Loucy (cell line): ENCODE measurements at regions not wholly inside any gene's neighbourhood (a gene's known extent, or its start where the extent isn't known, plus 50 kb on each side); places are given as distances from the start of the nearest gene placed in this dataset.

Experiments
- H2AFZ ChIP-seq: fragments of 200-600 bp; sonication (generic); 2 replicates; pipeline ENCODE4 v1.6.0; 2016; ENCODE audit warnings: antibody characterized with exemption, mild to moderate bottlenecking, low read length, moderate library complexity
- H3F3A ChIP-seq: fragments of 200-600 bp; 2 replicates; pipeline ENCODE4 v1.6.0; 2016; ENCODE audit warnings: antibody characterized with exemption, low read depth, mild to moderate bottlenecking
- H3K27me3 ChIP-seq: fragments of 200-600 bp; sonication (generic); 2 replicates; pipeline ENCODE4 v1.6.1; 2014; ENCODE audit warnings: low read length, mild to moderate bottlenecking; ENCODE audit not compliant: insufficient read depth, poor library complexity, severe bottlenecking
- H3K36me3 ChIP-seq: fragments of 200-600 bp; sonication (generic); 2 replicates; pipeline ENCODE4 v1.6.1; 2016; ENCODE audit warnings: low read length; ENCODE audit not compliant: insufficient read depth
- H3K4me1 ChIP-seq: fragments of 200-600 bp; sonication (generic); 2 replicates; pipeline ENCODE4 v1.5.1; 2014; ENCODE audit warnings: low read length, mild to moderate bottlenecking; ENCODE audit not compliant: insufficient read depth, poor library complexity, severe bottlenecking
- H3K4me2 ChIP-seq: fragments of 200-600 bp; sonication (generic); 2 replicates; pipeline ENCODE4 v1.6.0; 2014; ENCODE audit warnings: antibody characterized with exemption, low read length, low read depth, mild to moderate bottlenecking; ENCODE audit not compliant: poor library complexity, severe bottlenecking
- H3K4me3 ChIP-seq: fragments of 200-600 bp; sonication (generic); 2 replicates; pipeline ENCODE4 v1.5.1; 2014; ENCODE audit warnings: low read length, mild to moderate bottlenecking, mixed read lengths; ENCODE audit not compliant: poor library complexity, severe bottlenecking
- H3K79me2 ChIP-seq: fragments of 200-600 bp; sonication (generic); 2 replicates; pipeline ENCODE4 v1.6.1; 2014; ENCODE audit warnings: low read length; ENCODE audit not compliant: insufficient read depth
- H3K9ac ChIP-seq: fragments of 200-600 bp; sonication (generic); 2 replicates; pipeline ENCODE4 v1.6.0; 2014; ENCODE audit warnings: mild to moderate bottlenecking, low read depth, low read length, moderate library complexity; ENCODE audit not compliant: poor library complexity, severe bottlenecking
- H3K9me2 ChIP-seq: fragments of 200-600 bp; sonication (generic); replicated peaks from 2 replicates; pipeline ENCODE4 v1.6.1; 2016; ENCODE audit warnings: low read depth, low read length, mixed read lengths
- H3K9me3 ChIP-seq: fragments of 200-600 bp; sonication (generic); 2 replicates; pipeline ENCODE4 v1.6.1; 2014; ENCODE audit warnings: mild to moderate bottlenecking, antibody characterized with exemption, low read length, low read depth; ENCODE audit not compliant: insufficient read depth
- H4K20me1 ChIP-seq: fragments of 200-600 bp; sonication (generic); 2 replicates; pipeline ENCODE4 v1.6.0; 2014; ENCODE audit warnings: antibody characterized with exemption, low read length, mild to moderate bottlenecking; ENCODE audit not compliant: insufficient read depth, poor library complexity, severe bottlenecking
- CTCF ChIP-seq: fragments of 200-600 bp; sonication (generic); conservative IDR thresholded peaks from 2 replicates; pipeline ENCODE4 v1.5.1; 2014; ENCODE audit warnings: mild to moderate bottlenecking, antibody characterized with exemption, low read length
- EZH2phosphoT487 ChIP-seq: fragments of 200-600 bp; IDR thresholded peaks from 2 replicates; pipeline ENCODE4 v1.6.1; 2018; ENCODE audit warnings: antibody characterized with exemption, mild to moderate bottlenecking, moderate library complexity, borderline replicate concordance

- no peaks in the 10 kb centered on the region for H3K9me2 ChIP-seq
- H3K9ac ChIP-seq, result no peak overlapping the region
- TF ChIP-seq EZH2phosphoT487, result no peak
- TF ChIP-seq CTCF, result no peak
- H3F3A ChIP-seq, result no peaks in the 10 kb centered on the region
- H3K79me2 ChIP-seq, result no peaks in the 10 kb centered on the region
- H3K36me3 ChIP-seq, result no peaks in the 10 kb centered on the region
- no peaks in the 10 kb centered on the region for H4K20me1 ChIP-seq
- no peaks in the 10 kb centered on the region for H3K9me3 ChIP-seq
- H2AFZ ChIP-seq, result no peak overlapping the region
- no peak overlapping the region for H3K4me3 ChIP-seq
- no peaks in the 10 kb centered on the region for H3K27me3 ChIP-seq
- H3K4me2 ChIP-seq, result no peak overlapping the region
- H3K4me1 ChIP-seq, result no peaks in the 10 kb centered on the region
These were observed 724.3 kb upstream of the CXADR start for GRCh38 chr21:16788584-16788983.

GRCh38 chr21:16789636-16790035 lies 723.2 kb upstream of the CXADR start:
- no peaks in the 10 kb centered on the region for H3F3A ChIP-seq
- no peak overlapping the region for H3K9ac ChIP-seq
- no peaks in the 10 kb centered on the region for H3K4me1 ChIP-seq
- H2AFZ ChIP-seq, result no peak overlapping the region
- H3K36me3 ChIP-seq, result no peaks in the 10 kb centered on the region
- no peaks in the 10 kb centered on the region for H3K79me2 ChIP-seq
- no peaks in the 10 kb centered on the region for H3K27me3 ChIP-seq
- no peaks in the 10 kb centered on the region for H4K20me1 ChIP-seq
- no peak overlapping the region for H3K4me2 ChIP-seq
- no peaks in the 10 kb centered on the region for H3K9me3 ChIP-seq
- no peak overlapping the region for H3K4me3 ChIP-seq
- no peaks in the 10 kb centered on the region for H3K9me2 ChIP-seq
- no peak for TF ChIP-seq EZH2phosphoT487
- TF ChIP-seq CTCF, result no peak

GRCh38 chr21:16792101-16792500 lies 720.7 kb upstream of the CXADR start:
- H2AFZ ChIP-seq, result no peak overlapping the region
- H3F3A ChIP-seq, result no peaks in the 10 kb centered on the region
- H3K27me3 ChIP-seq, result no peaks in the 10 kb centered on the region
- no peak for TF ChIP-seq CTCF
- TF ChIP-seq EZH2phosphoT487, result no peak
- H3K9me3 ChIP-seq, result no peaks in the 10 kb centered on the region
- H4K20me1 ChIP-seq, result no peaks in the 10 kb centered on the region
- H3K36me3 ChIP-seq, result no peaks in the 10 kb centered on the region
- no peaks in the 10 kb centered on the region for H3K79me2 ChIP-seq
- no peaks in the 10 kb centered on the region for H3K9me2 ChIP-seq
- no peak overlapping the region for H3K4me3 ChIP-seq
- no peaks in the 10 kb centered on the region for H3K4me1 ChIP-seq
- no peak overlapping the region for H3K4me2 ChIP-seq
- H3K9ac ChIP-seq, result no peak overlapping the region
